ENCODE measurements at regions not wholly inside any gene's neighbourhood (a gene's known extent, or its start where the extent isn't known, plus 50 kb on each side); places are given as distances from the start of the nearest gene placed in this dataset.
"Not testable (repeated sequence)": the region's sequence is repeated elsewhere in the genome, so short reads cannot be mapped to it uniquely, and the experiment has no call there.

DNA sequence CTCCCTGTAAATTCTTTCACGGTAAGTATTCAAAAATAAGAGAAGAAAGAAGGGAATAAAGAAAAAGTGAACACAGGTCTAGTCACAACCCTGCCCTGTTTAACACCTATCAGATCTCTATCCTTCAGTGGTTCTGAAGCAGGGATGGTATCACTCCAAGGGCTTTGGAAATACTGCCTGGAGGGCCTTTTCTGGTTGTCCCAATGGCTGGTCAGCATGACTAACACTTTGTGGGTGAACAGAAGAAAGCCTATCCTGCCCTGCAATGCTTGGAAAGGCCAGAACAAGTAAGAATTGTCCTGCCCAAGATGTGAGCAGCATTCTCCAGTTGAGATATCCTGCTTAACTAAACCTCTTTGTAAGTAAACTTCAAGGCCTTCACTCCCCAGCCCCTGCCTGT, 124.9 kb downstream of the TMEM167A start:
- no peak for DNase-seq

- DNase-seq: not testable (repeated sequence)
Observed at GRCh38 chr5:82944267-82944666, 132.9 kb downstream of the TMEM167A start.

- no peak for DNase-seq
Observed at GRCh38 chr5:82942083-82942881, 134.9 kb downstream of the TMEM167A start.

DNA sequence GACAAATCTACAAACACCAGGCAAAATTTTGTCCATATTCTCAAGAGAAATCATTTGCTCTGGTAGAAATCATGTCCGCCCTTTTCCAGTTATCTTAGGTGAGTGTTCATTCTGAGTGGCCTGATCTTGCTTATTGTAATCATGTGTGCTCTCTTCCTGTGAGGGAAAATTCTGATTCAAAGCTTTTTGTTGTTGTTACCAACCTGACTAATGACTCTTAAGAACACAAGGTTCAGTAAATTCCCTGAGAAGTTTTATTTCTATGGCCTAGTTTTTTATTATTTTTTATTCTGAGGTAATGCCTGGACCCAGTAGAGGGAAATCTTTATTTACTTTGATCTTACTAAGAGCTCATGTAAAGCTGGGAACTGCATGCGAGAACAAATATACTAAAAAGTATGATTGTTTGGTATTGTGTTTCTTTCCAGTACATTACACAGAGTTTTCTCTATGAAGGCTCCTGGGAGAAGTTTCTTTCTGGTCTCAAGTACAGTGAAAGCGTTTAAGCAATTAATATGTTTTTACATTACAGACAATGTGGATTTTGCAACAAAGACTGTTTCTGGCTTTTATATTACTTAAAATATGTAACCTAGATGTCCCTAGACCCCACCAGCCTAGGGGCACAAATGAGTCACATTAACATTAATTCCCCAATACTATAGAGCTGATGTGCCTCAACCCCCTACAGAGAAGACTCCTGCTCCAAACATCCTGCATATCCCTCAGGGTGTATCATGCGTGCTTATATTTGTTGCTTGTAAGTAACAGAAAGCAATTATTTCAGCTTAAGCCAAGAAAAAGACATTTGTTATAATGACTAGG, 138.1 kb downstream of the TMEM167A start:
- DNase-seq: no peak

GRCh38 chr5:82932473-82933220, 144.5 kb downstream of the TMEM167A start:
- not testable (repeated sequence) for DNase-seq

GRCh38 chr5:82931110-82931509, 146.1 kb downstream of the TMEM167A start:
- DNase-seq: no peak

DNA sequence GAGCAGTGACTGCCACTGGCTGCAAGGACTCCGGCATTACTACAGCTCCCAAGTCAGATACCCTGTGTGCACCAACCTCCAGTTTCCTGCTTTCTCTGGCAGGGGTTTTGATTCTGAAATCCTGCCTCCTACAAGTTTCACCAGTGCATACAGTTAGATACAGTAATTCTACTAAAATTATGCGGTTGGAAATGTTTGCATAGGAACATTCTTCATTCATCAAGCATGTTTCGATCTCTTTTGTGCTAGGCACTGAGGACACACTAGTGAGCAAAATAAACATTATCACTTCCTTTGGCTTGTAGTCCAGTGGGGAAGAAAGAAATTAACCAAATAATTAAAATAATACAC, 152.2 kb downstream of the TMEM167A start:
- no peak for DNase-seq

DNA sequence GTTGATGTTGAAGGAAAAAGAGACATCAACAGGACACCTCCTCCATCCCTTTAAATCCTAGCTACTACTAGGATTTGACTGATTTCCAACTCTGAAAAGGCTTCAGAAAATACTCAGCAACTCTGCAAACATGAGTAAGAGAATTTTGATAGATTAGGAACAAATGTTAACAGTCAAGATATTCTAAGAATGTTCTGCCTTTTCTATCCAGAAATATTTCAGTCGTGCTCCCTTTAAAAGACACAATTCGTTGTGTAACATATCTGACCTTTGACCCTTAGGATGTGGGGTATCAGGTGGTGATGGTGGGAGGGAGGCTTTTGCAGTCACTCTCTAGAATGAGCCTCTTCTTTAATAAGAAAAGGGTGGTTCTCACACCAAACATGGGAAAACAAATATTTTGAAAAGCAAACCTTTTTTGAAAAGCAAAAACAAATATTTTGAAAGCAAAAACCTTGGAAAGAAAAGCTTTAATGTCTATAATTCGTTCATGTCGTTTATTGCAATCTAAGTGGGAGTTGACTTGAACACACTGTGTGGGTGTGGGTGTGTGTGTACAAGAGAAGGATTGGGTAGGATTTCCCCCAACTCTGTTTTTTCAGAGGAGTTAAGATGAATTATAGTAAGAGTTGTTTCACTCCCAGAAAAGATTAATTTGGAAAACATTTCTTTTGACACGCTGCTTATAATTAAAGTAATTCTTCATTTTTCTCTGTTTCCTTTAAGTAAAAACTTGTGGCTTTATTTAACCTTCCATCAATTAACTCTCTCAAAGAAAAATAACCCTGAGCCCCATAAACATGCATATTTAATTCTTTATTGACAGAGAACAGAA, 152.8 kb downstream of the TMEM167A start:
- DNase-seq: no peak

GRCh38 chr5:82922086-82922734, 155.0 kb downstream of the TMEM167A start:
- DNase-seq: no peak

DNA sequence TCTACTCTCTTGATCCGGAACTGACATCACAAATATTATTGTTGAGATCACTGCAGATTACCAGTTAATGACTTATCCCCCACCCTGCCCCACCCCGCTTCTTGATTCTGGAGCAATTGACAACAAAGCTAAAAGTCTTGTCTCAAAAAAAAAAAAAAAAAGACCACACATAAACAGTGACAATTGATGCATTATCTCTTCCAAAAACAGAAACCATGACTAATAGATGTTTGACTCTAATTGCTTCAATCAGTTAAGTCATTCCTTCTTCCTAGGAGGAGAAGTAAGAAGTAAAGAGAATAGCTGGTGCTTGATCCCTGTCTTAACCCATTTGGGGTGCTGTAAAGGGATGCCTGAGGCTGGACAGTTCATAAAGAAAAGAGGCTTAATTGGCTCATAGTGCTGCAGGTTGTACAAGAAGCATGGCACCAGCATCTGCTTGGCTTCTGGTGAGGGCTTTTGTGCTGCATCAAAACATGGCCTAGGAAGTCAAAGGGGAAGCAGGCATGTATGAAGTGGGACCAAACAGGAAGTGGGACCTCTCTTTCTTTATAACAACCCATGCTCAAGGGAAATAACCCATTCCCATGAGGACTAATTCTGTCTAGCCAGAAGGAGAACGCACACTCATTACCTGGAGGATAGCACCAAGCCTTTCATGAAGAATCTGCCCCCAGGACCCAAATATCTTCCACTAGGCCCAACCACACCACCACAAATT, 158.7 kb downstream of the TMEM167A start:
- DNase-seq: no peak

GRCh38 chr5:82917584-82917983, 159.6 kb downstream of the TMEM167A start:
- no peak for DNase-seq

DNA sequence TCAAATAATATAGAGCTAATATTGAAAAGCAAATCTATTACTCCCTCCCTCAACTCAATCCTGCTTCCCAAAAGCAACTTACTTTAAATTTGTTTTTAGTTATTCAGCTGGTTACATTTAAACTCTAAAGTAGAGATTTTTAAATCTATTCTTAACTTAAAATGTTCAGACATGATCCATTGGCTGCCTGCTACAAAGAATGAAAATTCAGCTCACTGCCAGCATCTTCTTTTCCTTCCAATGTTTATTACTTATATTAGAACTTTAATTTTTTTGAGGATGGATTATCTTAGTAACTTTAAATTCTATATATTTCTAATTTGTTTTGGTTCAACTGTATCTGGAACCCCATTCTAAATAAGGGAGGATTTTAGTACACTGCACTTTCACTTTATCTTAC, 163.2 kb downstream of the TMEM167A start:
- no peak for DNase-seq

GRCh38 chr5:82912462-82912861, 164.7 kb downstream of the TMEM167A start:
- no peak for DNase-seq

GRCh38 chr5:82911910-82912309, 165.3 kb downstream of the TMEM167A start:
- DNase-seq: no peak

DNA sequence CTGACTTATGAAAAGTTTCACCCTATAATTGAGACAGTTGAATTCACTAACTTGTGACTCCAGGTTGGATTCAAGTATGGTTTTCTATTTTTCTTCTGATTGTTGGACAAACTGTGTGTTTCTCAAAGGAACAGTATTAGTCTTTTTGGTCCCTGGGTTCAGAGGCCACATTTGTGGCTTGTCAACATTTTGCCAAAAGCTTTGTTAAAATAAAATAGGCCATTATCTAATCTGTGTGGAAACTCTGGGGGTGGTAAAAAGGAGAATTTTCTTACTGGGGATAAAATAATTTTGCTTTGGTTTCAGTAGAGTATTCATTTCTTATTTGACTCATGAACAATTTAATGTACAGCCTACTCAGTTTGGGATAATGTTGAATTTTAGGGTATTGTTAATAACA, 166.3 kb downstream of the TMEM167A start:
- no peak for DNase-seq

- DNase-seq: no peak
Observed at GRCh38 chr5:82910491-82910890, 166.7 kb downstream of the TMEM167A start.

DNA sequence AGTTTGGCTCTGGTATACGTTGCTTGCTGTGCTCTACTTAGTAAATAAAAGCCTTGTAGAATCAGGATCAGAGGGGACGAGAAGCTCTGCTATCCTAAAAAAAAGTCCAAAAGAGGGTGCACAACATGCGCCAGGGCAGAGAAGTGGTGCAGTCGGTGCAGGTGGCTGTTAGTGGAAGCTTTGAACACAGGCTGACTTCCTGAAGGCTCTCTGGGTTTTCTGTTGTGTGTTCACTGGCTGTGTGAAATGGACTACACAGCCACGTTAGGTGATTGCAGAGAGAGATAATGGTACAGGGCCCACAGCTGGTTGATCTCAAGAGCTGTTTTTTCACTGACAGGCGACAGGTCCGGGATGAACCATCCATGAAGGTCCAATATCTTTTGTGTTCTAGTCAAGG, 167.4 kb downstream of the TMEM167A start:
- no peak for DNase-seq

DNA sequence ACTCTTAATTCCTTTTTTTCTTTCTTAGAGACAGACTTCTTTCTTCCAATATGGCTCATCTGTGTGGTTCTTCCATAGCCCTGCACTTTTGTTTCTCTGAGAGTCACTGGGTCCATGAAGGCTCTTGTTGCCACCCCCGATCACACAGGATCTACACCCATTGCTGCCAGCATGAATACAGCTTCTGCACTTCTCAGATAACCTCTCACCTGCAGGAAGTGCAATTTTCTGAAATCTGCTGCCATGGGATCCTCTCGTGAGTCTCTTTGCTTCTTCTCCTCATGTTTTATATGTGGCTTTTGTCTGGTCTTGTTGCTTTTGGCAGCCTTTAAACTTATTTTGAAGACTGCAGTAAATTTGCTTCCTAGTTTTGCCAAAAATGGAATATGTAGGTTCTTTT, 171.2 kb downstream of the TMEM167A start:
- DNase-seq: no peak

DNA sequence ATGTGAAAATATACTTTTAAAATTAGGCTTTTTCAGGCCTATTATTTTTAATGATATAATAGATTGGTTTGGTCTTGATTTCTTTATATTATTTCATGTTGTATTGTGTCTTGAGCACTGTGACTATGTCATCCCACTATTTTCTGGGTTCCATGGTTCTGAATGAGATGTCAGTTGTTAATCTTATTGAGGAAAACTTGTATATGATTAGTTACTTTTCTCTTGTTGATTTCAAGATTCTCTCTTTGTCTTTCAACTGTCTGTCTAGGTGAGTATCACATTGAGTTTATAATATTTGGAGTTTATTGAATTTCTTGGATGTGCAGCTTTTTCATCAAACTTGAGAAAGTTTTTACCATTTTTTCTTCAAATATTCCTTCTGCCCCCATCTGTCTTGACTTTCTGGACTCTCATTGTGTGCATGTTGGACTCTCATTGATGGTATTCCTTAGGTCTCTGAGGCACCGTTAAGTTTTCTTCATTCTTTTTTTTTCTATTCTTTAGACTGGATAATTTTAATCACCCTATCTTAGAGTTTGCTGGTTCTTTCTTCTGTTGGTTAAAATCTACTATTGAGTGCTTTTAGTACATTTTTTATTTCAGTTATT, 175.8 kb downstream of the TMEM167A start:
- DNase-seq: no peak

DNA sequence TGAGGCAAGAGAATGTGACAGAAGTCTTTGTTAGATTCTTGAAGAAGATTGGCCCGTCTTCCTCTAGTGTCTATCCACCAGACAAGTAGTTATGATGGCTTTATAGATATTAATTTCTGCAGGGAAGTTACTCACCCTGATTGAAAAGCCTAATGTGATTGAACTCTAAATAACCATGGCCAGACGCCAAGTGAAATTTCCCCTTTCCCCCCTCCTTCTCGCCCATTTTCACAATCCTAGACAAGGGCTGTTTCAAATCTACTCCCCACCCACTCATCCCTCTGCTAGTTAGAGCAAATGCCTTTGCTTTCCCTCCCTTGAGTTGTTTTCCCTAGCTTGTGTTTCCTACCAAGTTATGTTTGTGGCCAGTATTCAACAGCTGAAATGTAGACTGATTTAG, 182.5 kb downstream of the TMEM167A start:
- no peak for DNase-seq

DNA sequence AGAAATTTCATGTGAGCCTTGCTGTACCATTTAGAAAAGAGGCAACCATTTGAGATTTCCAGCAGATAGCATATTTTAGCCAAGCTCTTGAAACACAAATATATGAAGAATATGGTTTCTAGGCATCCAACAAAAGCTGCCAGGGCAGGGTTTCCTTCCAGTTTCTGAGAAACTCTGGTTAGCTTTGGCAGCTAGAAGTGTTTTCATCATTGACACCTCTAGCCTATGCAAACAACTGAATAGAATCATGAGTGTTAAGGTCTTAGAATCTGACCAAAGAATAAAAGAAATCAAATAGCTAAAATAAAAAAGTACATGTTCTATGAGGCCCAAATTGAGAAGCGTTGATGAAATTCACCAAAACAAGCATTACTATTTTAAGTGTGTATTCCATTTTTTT, 188.1 kb downstream of the TMEM167A start:
- no peak for DNase-seq

All from NCI-H1930 (cell line).